Vagina (tissue), 2 donors: ENCODE measurements at regions not wholly inside any gene's neighbourhood (a gene's known extent, or its start where the extent isn't known, plus 50 kb on each side); places are given as distances from the start of the nearest gene placed in this dataset.

Experiments
- DNase-seq, 2 donors: peaks; one replicate each; pipeline ENCODE4 v3.0.0-alpha.2; 2017; ENCODE audit errors: extremely low spot score in 2 of 2
- H3K27ac ChIP-seq: fragments of 200-600 bp; sonication (generic); one replicate; pipeline ENCODE4 v1.5.1; 2019
- H3K27me3 ChIP-seq: fragments of 200-600 bp; sonication (generic); one replicate; pipeline ENCODE4 v1.5.1; 2019
- H3K36me3 ChIP-seq, 2 donors: fragments of 200-600 bp; sonication (generic); one replicate each; pipeline ENCODE4 v1.5.1; 2017 to 2019
- H3K4me1 ChIP-seq: fragments of 200-600 bp; sonication (generic); one replicate; pipeline ENCODE4 v1.5.1; 2019
- H3K4me3 ChIP-seq, 2 donors: fragments of 200-600 bp; sonication (generic); 1 replicate in 1 of 2; 2 replicates in 1 of 2; pipeline ENCODE4 v1.5.1; 2016 to 2019
- H3K9me3 ChIP-seq: fragments of 200-600 bp; sonication (generic); one replicate; pipeline ENCODE4 v1.5.1; 2019
- CTCF ChIP-seq, 3 experiments: fragments of 450-650 bp in 2 of 3; fragments of 200-600 bp in 1 of 3; sonication (generic) in 1 of 3; IDR thresholded peaks; one replicate each; pipeline ENCODE4 v1.5.1; 2017 to 2019; ENCODE audit warnings: antibody characterized with exemption in 3 of 3, mild to moderate bottlenecking in 2 of 3, moderate library complexity in 2 of 3
- POLR2A ChIP-seq, 2 donors: fragments of 450-650 bp; IDR thresholded peaks; one replicate each; pipeline ENCODE4 v1.6.1; 2017; ENCODE audit warnings: antibody characterized with exemption in 2 of 2, mild to moderate bottlenecking in 2 of 2, moderate library complexity in 2 of 2
- POLR2AphosphoS5 ChIP-seq, 2 donors: sonication (generic); formaldehyde crosslinking; IDR thresholded peaks; one replicate each; pipeline ENCODE4 v1.9.0; 2017; ENCODE audit warnings: antibody characterized with exemption in 2 of 2, mild to moderate bottlenecking in 2 of 2, low read depth in 1 of 2; ENCODE audit not compliant: insufficient read depth in 1 of 2
- intact Hi-C: fragments of 100-400 bp; cut with DNase I; formaldehyde crosslinking; loops from one replicate; pipeline ENCODE4 v1.15.1; 2023

GRCh38 chr6:111936718-111937117, 63.5 kb upstream of the FYN start:
- H3K4me1 ChIP-seq = no peaks in the 10 kb centered on the region
- TF ChIP-seq CTCF (IDR thresholded peaks at IDR 0.05) (no peak), POLR2A (IDR thresholded peaks at IDR 0.05) (no peak), POLR2AphosphoS5 (IDR thresholded peaks at IDR 0.05; ENCODE audit: insufficient read depth in 1 of 2, low read depth in 1 of 2) (no peak)
- no peak for DNase-seq
- no peak overlapping the region for H3K4me3 ChIP-seq
- intact Hi-C loops = no loop called here
- no peaks in the 10 kb centered on the region for H3K9me3 ChIP-seq
- H3K27me3 ChIP-seq = no peaks in the 10 kb centered on the region
- no peak overlapping the region for H3K27ac ChIP-seq
- no peaks in the 10 kb centered on the region for H3K36me3 ChIP-seq

GRCh38 chr6:111938710-111939109, 65.5 kb upstream of the FYN start:
- H3K27me3 ChIP-seq = no peaks in the 10 kb centered on the region
- no peaks in the 10 kb centered on the region for H3K9me3 ChIP-seq
- no peaks in the 10 kb centered on the region for H3K4me1 ChIP-seq
- DNase-seq = no peak
- no peak overlapping the region for H3K4me3 ChIP-seq
- H3K36me3 ChIP-seq = no peaks in the 10 kb centered on the region
- intact Hi-C loops = no loop called here
- H3K27ac ChIP-seq = no peak overlapping the region
- TF ChIP-seq CTCF (IDR thresholded peaks at IDR 0.05) (no peak), POLR2A (IDR thresholded peaks at IDR 0.05) (no peak), POLR2AphosphoS5 (IDR thresholded peaks at IDR 0.05; ENCODE audit: insufficient read depth in 1 of 2, low read depth in 1 of 2) (no peak)

- Histone ChIP-seq H3K27me3 (no peaks in the 10 kb centered on the region), H3K9me3 (no peaks in the 10 kb centered on the region), H3K4me1 (no peaks in the 10 kb centered on the region), H3K4me3 (no peak overlapping the region), H3K36me3 (no peaks in the 10 kb centered on the region), H3K27ac (no peak overlapping the region)
- intact Hi-C loops = no loop called here
- no peak for TF ChIP-seq POLR2AphosphoS5 (IDR thresholded peaks at IDR 0.05; ENCODE audit: insufficient read depth in 1 of 2, low read depth in 1 of 2)
- no peak for TF ChIP-seq POLR2A (IDR thresholded peaks at IDR 0.05)
- no peak for TF ChIP-seq CTCF (IDR thresholded peaks at IDR 0.05)
- no peak for DNase-seq
These were observed 66.7 kb upstream of the FYN start for GRCh38 chr6:111939902-111940301.

- intact Hi-C loops = no loop called here
- no peak for DNase-seq
- Histone ChIP-seq H3K4me1 (no peaks in the 10 kb centered on the region), H3K9me3 (no peaks in the 10 kb centered on the region), H3K36me3 (no peaks in the 10 kb centered on the region), H3K4me3 (no peak overlapping the region), H3K27ac (no peak overlapping the region), H3K27me3 (no peaks in the 10 kb centered on the region)
- TF ChIP-seq CTCF (IDR thresholded peaks at IDR 0.05) (no peak), POLR2A (IDR thresholded peaks at IDR 0.05) (no peak), POLR2AphosphoS5 (IDR thresholded peaks at IDR 0.05; ENCODE audit: insufficient read depth in 1 of 2, low read depth in 1 of 2) (no peak)
These were observed 67.5 kb upstream of the FYN start for GRCh38 chr6:111940801-111941200.

GRCh38 chr6:111941686-111942330, 68.6 kb upstream of the FYN start:
- Histone ChIP-seq H3K9me3 (no peaks in the 10 kb centered on the region), H3K27me3 (no peaks in the 10 kb centered on the region), H3K36me3 (no peaks in the 10 kb centered on the region), H3K4me3 (no peak overlapping the region), H3K4me1 (no peaks in the 10 kb centered on the region), H3K27ac (no peak overlapping the region)
- no peak for DNase-seq
- intact Hi-C loops = no loop called here
- TF ChIP-seq POLR2A (IDR thresholded peaks at IDR 0.05) (no peak), CTCF (IDR thresholded peaks at IDR 0.05) (no peak), POLR2AphosphoS5 (IDR thresholded peaks at IDR 0.05; ENCODE audit: insufficient read depth in 1 of 2, low read depth in 1 of 2) (no peak)
